Occipital lobe (tissue), 1 donor: ENCODE measurements at regions not wholly inside any gene's neighbourhood (a gene's known extent, or its start where the extent isn't known, plus 50 kb on each side); places are given as distances from the start of the nearest gene placed in this dataset.
"Not testable (repeated sequence)": the region's sequence is repeated elsewhere in the genome, so short reads cannot be mapped to it uniquely, and the experiment has no call there.

Experiments
- DNase-seq: peaks from one replicate; lab custom pipeline; 2025; lab: John Stamatoyannopoulos, UW

- DNase-seq, result no peak
Measured at GRCh38 chr6:115811541-115811940, 249.2 kb downstream of the FRK start.

DNA sequence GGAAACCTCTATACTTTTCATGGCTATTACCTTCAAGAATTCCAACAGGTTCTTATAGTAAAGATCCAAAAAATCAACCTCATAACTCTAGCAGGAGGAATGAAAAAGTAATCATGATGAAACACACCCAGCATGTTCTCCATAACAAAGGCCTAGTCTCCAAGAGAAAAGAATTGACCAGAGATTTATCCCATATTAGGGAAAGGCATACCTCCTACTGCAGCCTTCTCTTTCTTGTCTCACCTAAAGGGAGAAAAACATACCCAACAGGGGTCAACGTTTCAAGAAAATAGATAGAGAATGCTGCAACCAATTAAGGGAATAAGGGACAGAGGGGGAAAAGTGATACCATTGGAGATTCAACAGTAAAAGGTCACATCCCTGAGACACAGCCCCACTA lies 262.5 kb downstream of the FRK start:
- no peak for DNase-seq

GRCh38 chr6:115796829-115797228 lies 263.9 kb downstream of the FRK start:
- no peak for DNase-seq

DNA sequence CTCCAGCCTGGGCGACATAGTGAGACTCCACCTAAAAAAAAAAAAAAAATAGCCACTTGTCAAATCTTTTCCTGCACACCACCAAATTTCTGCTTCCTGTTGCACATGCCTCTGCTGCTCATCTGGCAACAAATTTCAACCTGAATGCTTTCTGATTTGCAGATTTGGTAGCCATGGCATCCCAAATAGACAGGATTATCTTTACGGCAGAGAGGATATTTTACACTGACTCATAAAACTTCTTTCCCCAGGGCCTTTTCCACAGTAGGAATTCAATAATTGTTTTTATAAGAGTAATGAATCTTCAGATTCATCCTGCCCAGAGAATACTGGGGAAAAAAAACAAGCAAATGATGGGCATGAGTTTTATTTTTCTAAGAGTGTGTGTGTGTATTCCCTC lies 264.6 kb downstream of the FRK start:
- no peak for DNase-seq

- DNase-seq, result no peak
Measured at GRCh38 chr6:115783402-115784061, 277.2 kb downstream of the FRK start.

GRCh38 chr6:115782612-115783011 lies 278.1 kb downstream of the FRK start:
- DNase-seq, result no peak

DNA sequence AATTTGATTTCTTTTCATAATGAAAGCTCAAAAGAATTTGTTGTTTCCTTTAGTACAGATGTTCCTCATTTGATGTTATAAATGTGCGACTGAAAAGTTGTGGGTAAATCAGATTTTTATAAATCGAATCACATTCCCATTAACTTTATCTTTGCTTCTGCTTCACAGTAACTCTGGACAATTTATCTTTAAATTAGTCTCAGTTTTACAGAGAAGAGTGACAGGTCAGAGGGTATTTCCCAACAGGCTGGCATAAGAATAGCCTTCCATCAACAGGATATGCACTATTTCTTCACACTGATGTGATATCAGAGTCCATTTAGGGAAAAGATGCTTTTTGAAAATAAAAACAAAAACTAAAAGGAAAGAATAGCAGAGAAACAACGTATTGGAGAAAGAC lies 286.9 kb downstream of the FRK start:
- no peak for DNase-seq

- DNase-seq, result no peak
Measured at GRCh38 chr6:115770851-115771250, 289.8 kb downstream of the FRK start.

DNA sequence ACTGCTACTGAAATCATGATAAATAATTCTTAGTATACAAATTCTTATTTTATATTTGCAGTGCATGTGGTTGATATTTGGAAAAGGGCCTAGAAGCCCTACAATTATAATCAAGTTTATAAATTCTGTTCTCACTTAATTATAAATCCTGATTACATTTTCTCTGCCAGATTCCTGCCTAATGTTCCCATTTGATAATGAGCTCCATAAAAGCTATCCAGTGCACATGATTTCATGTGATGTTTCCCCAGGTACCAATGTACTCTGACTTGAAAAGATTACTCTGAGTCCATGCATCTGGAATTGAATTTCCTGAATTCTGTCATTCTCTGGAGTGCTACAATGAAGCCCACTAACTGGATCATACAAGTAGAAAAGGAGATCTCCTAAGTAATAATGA lies 292.2 kb downstream of the FRK start:
- no peak for DNase-seq

- no peak for DNase-seq
Measured at GRCh38 chr6:115767931-115768330, 292.8 kb downstream of the FRK start.

GRCh38 chr6:115766745-115767462 lies 293.8 kb downstream of the FRK start:
- DNase-seq, result no peak

GRCh38 chr6:115765966-115766365 lies 294.7 kb downstream of the FRK start:
- no peak for DNase-seq

DNA sequence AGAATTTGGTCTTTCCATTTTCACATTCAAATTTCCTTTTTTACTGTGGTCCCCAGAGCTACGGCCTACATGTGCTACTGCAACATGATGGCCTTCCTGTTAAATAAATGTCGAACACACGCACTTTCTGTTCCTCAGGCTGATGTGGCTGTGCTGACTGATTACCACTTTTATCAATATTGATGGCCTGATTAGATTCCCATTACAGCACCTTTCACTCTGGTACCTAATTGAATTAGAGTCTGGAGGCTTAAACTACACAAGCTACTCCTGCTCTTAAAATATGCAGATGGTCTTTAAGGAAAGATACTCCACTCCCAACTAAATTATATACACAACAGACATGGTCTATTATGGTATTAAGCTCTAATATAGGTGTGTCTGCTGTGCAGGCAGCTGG lies 301.6 kb downstream of the FRK start:
- DNase-seq, result no peak

DNA sequence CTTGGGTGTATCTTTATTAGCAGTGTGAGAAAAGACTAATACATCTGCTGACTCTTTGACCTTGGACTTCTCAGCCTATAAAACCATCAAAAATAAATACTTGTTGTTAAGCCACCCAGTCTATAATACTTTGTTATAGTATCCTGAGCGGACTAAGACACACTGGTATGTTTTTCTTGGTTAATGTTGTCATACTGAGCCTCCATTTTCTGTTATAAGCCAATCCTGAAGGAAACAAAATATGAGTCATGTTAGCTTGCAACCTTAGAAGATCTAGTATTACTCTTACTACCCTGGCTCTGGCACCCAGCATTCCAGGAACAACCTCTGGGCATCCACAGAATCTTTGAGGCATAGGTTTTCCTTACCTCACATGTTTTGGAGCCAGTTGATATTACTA lies 307.2 kb downstream of the FRK start:
- no peak for DNase-seq

GRCh38 chr6:115750946-115751345 lies 309.7 kb downstream of the FRK start:
- no peak for DNase-seq

- no peak for DNase-seq
Measured at GRCh38 chr6:115750292-115750691, 310.4 kb downstream of the FRK start.

DNA sequence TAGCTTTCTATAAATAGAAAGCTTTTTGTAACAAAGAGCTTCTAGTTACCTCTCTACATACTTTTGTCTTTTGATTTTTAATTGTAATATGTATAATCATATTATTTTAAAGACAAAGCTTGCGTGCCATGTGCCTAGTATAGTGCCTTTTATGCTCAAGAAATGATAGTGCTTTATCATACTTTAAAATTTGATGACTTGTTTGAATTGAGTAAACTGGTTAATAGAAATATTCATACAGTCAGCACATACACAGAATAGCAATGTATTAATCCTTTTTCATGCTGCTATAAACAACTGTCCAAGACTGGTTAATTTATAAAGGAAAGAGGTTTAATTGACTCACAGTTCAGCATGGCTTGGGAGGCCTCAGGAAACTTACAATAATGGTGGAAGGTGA lies 313.0 kb downstream of the FRK start:
- DNase-seq, result no peak

- DNase-seq, result not testable (repeated sequence)
Measured at GRCh38 chr6:115746583-115746982, 314.1 kb downstream of the FRK start.

GRCh38 chr6:115740907-115741306 lies 319.8 kb downstream of the FRK start:
- no peak for DNase-seq

DNA sequence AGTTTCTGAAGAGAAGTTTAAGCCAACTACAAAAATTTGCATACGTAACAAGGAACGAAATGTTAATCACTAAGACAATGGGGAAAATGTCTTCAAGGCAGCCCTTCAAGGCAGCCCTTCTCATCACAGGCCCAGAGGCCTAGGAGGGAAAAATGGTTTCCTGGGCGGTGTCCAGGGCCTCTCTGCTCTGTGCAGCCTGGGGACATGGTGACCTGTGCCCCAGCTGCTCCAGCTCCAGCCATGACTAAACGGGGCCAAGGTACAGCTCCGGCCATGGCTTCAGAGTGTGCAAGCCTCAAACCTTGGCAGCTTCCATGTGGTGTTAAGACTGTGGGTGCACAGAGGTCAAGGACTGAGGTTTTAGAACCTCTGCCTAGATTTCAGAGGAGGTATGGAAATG lies 325.1 kb downstream of the FRK start:
- DNase-seq, result no peak

- no peak for DNase-seq
Measured at GRCh38 chr6:115733426-115733825, 327.3 kb downstream of the FRK start.

DNA sequence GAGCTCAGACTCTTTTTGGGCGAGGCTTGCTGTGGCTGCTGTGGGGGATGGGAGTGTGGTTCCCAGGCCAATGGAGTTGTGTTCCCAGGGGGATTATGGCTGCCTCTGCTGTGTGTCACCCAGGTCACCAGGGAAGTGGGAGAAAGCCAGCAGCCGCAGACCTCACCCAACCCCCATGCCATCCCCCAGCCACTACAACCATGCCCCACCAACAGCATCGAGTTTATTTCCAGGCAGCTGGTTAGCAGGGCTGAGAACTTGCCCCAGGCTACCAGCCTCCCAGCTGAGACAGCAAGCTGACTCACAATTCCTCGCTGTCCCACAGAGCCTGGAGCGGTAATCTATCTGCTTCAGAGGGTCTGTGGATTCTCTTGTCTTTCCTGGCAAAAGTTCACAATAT lies 331.7 kb downstream of the FRK start:
- no peak for DNase-seq

DNA sequence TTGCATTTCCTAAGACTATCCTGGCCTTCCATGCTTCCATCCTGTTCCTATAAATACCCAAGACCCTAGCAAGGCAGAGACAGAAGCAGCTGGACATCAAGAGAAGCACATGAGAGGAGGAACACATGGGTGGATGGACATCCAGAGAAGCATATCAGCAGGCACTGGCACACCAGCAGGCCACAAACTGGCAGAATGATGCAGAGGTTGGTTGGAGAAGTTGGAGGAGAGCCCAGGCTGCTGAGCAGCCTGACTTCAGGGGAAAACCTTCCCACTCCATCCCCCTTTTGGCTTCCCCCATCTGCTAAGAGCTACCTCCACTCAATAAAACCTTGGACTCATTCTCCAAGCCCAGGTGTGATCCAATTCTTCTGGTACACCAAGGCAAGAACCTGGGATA lies 332.5 kb downstream of the FRK start:
- no peak for DNase-seq

DNA sequence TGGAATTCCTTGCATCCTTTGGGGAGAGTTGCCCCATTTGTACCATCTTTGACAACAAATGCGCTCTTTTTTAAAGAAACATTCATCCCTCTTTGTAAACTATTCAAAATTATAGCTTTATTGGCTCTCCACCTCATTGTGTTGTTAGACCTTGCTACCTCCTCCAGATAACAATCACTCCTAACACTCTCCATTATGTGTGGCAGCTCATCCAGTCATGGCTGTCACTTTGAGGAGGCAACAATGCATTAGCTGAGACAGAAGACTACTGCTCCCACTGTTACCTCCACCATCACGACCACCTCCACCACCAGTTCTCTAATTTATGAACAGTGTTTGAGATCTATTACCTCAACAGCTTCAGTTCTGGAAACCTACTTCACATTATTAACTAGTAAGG lies 339.1 kb downstream of the FRK start:
- DNase-seq, result no peak
